Bronchial epithelial cell (primary cell): ENCODE measurements at regions not wholly inside any gene's neighbourhood (a gene's known extent, or its start where the extent isn't known, plus 50 kb on each side); places are given as distances from the start of the nearest gene placed in this dataset.

Experiments used
- DNase-seq: peaks from one replicate; pipeline ENCODE4 v3.0.0-alpha.2; 2010; ENCODE audit warnings: low read depth
- FAIRE-seq: peaks from 2 replicates; lab custom pipeline; 2011; peaks lifted over from hg19 to GRCh38; lab: Jason Lieb, UNC
- H3K27me3 ChIP-seq: 2 replicates; pipeline ENCODE4 v1.5.1; 2011; ENCODE audit warnings: low read length; ENCODE audit not compliant: control insufficient read depth, insufficient read depth
- H3K36me3 ChIP-seq: 2 replicates; pipeline ENCODE4 v1.5.1; 2011; ENCODE audit warnings: low read length; ENCODE audit not compliant: control insufficient read depth, insufficient read depth
- H3K4me3 ChIP-seq: 2 replicates; pipeline ENCODE4 v1.5.1; 2011; ENCODE audit warnings: mild to moderate bottlenecking, low read depth, low read length, control low read depth
- TF ChIP-seq, protein P1 (sequence below): IDR thresholded peaks from 2 replicates; pipeline ENCODE4 v1.5.1; 2011; ENCODE audit warnings: mild to moderate bottlenecking, moderate library complexity, low read length, control low read depth, inconsistent platforms; ENCODE audit not compliant: insufficient read depth, severe bottlenecking

DNA sequence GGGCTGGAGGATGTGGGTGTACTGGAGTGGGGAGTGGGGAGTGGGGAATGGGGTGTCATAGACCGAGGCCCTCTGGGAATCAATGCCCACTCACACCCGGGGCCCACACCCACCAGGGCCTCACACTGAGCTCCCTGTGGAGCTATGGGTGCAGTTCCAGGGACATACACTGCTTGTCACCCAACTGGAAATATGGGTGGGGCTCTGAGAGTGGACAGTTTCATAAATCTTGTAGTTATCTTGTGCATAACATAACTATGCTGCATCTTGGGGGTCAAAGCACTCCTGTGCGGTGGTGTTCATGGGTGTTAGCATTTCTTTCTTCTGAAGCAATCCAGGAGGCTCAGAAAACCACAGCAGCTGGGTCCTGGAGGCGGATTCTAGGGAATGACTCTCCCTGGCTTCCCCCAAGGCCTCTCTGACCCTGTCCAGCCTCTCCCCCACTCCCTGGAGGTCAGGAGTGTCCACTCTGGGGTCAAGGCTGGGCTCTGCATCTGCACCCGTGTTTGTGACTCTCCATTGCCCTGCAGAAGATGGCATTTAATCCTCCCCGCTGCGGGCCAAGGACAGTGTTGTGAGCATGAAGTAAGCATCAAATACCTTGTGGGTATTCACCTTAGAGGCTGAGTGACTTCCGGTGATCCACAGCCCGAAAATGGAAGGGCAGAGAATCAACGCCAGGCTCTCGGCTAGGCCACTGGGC, 172.5 kb downstream of the CTTN start:
- no peak overlapping the region for H3K4me3 ChIP-seq
- TF ChIP-seq, protein P1, sequence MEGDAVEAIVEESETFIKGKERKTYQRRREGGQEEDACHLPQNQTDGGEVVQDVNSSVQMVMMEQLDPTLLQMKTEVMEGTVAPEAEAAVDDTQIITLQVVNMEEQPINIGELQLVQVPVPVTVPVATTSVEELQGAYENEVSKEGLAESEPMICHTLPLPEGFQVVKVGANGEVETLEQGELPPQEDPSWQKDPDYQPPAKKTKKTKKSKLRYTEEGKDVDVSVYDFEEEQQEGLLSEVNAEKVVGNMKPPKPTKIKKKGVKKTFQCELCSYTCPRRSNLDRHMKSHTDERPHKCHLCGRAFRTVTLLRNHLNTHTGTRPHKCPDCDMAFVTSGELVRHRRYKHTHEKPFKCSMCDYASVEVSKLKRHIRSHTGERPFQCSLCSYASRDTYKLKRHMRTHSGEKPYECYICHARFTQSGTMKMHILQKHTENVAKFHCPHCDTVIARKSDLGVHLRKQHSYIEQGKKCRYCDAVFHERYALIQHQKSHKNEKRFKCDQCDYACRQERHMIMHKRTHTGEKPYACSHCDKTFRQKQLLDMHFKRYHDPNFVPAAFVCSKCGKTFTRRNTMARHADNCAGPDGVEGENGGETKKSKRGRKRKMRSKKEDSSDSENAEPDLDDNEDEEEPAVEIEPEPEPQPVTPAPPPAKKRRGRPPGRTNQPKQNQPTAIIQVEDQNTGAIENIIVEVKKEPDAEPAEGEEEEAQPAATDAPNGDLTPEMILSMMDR: no peak

DNA sequence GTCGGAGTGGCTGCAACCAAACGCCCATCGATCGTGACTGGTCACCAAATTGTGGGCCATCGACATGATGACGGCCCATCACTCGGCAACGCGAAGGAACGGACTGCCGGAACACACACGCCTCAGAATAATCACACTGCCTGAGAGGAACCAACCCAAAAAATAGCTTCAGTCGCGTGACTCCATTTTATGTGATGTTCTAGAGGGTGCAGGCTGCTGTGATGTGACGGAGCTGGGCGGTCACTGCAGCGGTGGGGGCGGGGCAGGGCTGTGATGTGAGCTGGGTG, 174.6 kb downstream of the CTTN start:
- FAIRE-seq (no peak), DNase-seq (no peak)
- H3K27me3 ChIP-seq: no peaks in the 10 kb centered on the region
- no peaks in the 10 kb centered on the region for H3K36me3 ChIP-seq
- H3K4me3 ChIP-seq: no peak overlapping the region
- TF ChIP-seq, protein P1: no peak

More for the DNA sequence above, 172.5 kb downstream of the CTTN start:
- Histone ChIP-seq H3K27me3 (no peaks in the 10 kb centered on the region), H3K36me3 (no peaks in the 10 kb centered on the region)
- no peak for FAIRE-seq
- no peak for DNase-seq

DNA sequence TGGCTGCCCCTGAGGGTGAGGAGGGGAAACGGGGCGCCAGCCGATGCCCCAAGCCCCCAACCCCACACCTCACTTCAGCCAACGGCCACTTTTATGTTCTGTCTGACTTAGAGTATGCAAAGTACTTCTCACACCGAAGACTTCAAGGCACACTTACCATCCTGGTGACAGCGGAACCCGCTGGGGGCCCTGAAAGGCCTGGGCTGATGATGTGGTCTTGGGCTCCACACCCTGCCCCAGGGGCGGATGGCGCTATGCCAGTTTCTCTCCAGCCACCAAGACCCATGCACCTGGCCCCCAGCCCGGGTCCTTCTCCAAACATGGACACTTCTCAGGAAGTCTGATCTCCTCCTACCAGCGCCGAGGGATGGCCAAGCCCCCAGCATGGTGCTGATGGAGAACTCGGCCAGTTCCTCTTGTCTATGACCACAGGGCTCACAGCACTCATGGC, 175.4 kb downstream of the CTTN start:
- no peaks in the 10 kb centered on the region for H3K36me3 ChIP-seq
- TF ChIP-seq, protein P1: no peak
- H3K27me3 ChIP-seq: no peaks in the 10 kb centered on the region
- FAIRE-seq (no peak), DNase-seq (no peak)
- no peak overlapping the region for H3K4me3 ChIP-seq

DNA sequence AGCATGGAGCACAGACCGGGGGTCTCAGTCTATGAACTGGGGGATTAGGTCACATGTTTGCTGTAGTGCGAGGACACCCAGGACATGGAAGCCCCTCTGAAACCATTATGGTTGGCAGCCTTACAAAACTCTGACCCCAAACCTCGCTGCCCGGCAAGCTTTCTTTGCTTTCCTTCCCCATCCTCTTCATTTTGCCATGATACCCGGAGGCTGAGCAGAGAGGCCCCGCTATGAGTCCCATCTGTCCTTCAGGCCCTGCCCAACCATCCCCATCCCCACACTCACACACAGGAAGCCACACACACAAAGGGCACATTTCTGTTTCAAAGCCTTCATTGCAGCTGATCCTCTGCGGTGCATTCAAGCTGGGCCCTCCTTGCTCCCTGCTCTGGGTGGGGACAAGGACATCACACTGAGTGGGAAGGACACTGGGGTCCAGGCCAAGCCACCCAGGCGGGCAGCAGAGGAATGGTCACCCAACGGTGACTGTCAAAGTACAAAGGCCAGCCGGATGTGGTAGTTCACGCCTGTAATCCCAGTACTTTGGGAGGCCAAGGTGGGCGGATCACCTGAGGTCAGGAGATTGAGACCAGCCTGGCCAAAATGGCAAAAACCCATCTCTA, 176.5 kb downstream of the CTTN start:
- FAIRE-seq: no peak
- no peaks in the 10 kb centered on the region for H3K27me3 ChIP-seq
- no peaks in the 10 kb centered on the region for H3K36me3 ChIP-seq
- DNase-seq: no peak
- no peak overlapping the region for H3K4me3 ChIP-seq
- TF ChIP-seq, protein P1: no peak

DNA sequence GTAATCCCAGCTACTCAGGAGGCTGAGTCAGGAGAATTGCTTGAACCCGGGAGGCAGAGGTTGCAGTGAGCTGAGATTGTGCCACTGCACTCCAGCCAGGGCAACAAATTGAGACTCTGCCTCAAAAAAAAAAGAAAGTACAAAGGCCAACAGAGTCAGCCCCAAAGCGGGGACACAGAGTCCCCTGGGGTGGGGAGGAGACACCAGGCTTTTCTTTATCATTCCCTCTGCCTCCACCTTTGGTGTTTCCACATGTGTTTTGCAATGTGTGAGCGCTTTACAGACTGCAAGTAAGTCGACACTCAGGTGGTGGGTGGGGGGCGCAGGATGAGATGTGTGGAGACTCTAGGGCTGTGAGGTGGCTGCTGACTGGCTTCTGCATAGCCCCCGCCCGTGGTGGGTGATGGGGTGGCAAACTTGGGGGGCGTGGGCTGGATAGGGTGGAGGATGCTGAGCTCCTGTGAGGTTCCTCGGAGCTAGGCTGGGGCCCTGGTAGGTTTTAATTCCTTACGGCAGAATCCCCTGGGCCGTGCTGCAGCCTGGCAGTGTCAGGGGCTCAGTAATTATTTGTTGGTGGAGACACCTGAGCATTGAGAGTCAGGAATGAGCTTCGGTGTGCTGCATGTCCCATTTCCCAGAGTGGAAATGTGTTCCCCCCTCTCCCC, 177.2 kb downstream of the CTTN start:
- Histone ChIP-seq H3K27me3 (no peaks in the 10 kb centered on the region), H3K36me3 (no peaks in the 10 kb centered on the region), H3K4me3 (no peak overlapping the region)
- TF ChIP-seq, protein P1: no peak
- FAIRE-seq: no peak
- no peak for DNase-seq

DNA sequence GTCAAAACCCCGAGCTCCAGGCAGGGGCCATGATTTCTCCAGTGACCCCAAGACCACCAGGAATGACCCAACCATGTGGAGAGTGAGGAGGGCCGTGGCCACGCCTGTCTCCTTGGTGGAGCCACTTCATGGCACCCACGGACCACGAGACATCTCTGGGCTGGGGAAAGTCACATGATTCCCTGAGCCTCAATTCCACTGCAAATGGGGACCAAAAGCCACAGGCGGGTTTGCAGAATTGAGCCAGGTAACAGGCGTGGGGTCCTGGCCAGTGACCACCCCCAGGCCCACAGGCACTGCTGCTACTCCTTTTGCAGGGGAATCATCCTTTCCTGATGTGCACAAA, 178.9 kb downstream of the CTTN start:
- Histone ChIP-seq H3K4me3 (no peak overlapping the region), H3K36me3 (no peaks in the 10 kb centered on the region), H3K27me3 (no peaks in the 10 kb centered on the region)
- TF ChIP-seq, protein P1: no peak
- DNase-seq (no peak), FAIRE-seq (no peak)
